NK-92 treated with Interleukin-12 subunit alpha and Interleukin-12 subunit beta, amount 100 ng/mL, for 24 hours (cell line): ENCODE measurements at regions not wholly inside any gene's neighbourhood (a gene's known extent, or its start where the extent isn't known, plus 50 kb on each side); places are given as distances from the start of the nearest gene placed in this dataset.

Experiments
- DNase-seq: peaks from one replicate; lab custom pipeline; 2025; lab: John Stamatoyannopoulos, UW

GRCh38 chr3:158970006-158970405 is 168.2 kb downstream of the MFSD1 start:
- no peak for DNase-seq

GRCh38 chr3:158974904-158975303 is 173.1 kb downstream of the MFSD1 start:
- no peak for DNase-seq

GRCh38 chr3:158976966-158977365 is 175.1 kb downstream of the MFSD1 start:
- DNase-seq = no peak

- no peak for DNase-seq
Observed at GRCh38 chr3:158977497-158977896, 175.6 kb downstream of the MFSD1 start.

GRCh38 chr3:158983216-158984099 is 181.6 kb downstream of the MFSD1 start:
- DNase-seq = no peak

GRCh38 chr3:158991146-158991705 is 189.4 kb downstream of the MFSD1 start:
- DNase-seq = no peak

GRCh38 chr3:158992463-158992862 is 190.6 kb downstream of the MFSD1 start:
- no peak for DNase-seq

- no peak for DNase-seq
Observed at GRCh38 chr3:158994386-158994785, 192.5 kb downstream of the MFSD1 start.

- no peak for DNase-seq
Observed at GRCh38 chr3:159001711-159002110, 199.9 kb downstream of the MFSD1 start.

GRCh38 chr3:159005137-159005536 is 203.3 kb downstream of the MFSD1 start:
- no peak for DNase-seq

- DNase-seq = no peak
Observed at GRCh38 chr3:159007331-159007730, 205.5 kb downstream of the MFSD1 start.

GRCh38 chr3:159008401-159008800 is 206.5 kb downstream of the MFSD1 start:
- DNase-seq = no peak

GRCh38 chr3:159018341-159018740 is 216.5 kb downstream of the MFSD1 start:
- DNase-seq = no peak

- no peak for DNase-seq
Observed at GRCh38 chr3:159025733-159026132, 223.9 kb downstream of the MFSD1 start.

GRCh38 chr3:159026510-159026909 is 224.7 kb downstream of the MFSD1 start:
- no peak for DNase-seq

- DNase-seq = no peak
Observed at GRCh38 chr3:159028706-159029105, 226.9 kb downstream of the MFSD1 start.

- no peak for DNase-seq
Observed at GRCh38 chr3:159029306-159030026, 227.6 kb downstream of the MFSD1 start.

GRCh38 chr3:159030138-159030670 is 228.3 kb downstream of the MFSD1 start:
- no peak for DNase-seq

GRCh38 chr3:159030886-159031679 is 229.2 kb downstream of the MFSD1 start:
- no peak for DNase-seq

GRCh38 chr3:159032311-159032710 is 230.5 kb downstream of the MFSD1 start:
- no peak for DNase-seq

- no peak for DNase-seq
Observed at GRCh38 chr3:159038405-159038804, 236.6 kb downstream of the MFSD1 start.

- DNase-seq = no peak
Observed at GRCh38 chr3:159039286-159039685, 237.4 kb downstream of the MFSD1 start.
